ENCODE measurements at regions not wholly inside any gene's neighbourhood (a gene's known extent, or its start where the extent isn't known, plus 50 kb on each side); places are given as distances from the start of the nearest gene placed in this dataset.
"Not testable (repeated sequence)": the region's sequence is repeated elsewhere in the genome, so short reads cannot be mapped to it uniquely, and the experiment has no call there.

DNA sequence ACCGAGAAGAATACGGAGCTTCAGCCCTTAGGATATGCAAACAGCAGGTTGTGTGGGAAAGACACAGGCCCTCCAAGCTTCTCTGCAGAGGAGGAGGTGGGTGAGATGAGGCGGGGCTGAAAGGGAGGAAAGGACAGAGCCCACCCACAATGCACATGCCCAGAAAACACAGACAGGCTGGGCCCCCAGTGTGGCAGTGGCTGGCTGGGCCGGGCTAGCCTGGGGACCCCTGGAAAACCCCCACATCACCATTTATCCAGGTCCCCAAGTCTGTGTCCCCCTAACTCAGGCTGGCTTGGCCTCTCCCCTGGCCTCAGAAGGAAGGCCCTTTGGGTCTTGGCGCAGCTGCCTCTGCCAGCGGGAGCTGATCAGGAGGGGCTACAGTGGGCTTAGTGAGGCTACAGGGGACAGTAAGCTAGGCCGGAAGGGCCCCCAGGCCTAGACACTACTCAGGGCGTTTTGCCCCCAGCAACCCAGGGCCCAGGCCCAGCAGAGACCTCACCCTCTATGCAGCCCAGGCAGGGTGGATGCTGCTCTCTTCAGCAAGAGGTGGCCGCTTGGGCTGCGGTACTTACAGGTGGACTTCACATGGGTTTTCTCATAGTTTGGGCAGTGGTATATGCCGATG is 119.5 kb downstream of the TUBA3C start:
- no peak for DNase-seq (ENCODE audit: low read depth)

DNA sequence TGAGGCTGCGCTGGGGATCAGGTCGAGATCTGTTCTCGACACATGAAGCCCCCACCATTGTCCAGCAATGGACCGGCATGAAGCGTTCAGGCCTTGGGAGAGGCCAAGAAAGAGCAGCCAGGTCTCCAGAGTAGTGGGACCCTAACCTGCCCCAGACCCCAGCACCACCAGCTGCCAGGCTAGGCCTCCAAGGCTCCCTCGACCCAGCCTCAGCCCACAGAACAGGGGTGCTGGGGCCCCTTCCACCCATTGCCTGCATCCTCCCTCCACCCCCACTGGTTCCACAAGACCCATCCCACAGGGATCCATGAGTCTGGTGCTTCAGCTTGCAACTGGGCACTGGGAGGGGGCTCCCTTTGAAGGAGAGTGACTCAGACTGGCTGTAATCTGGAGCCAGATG is 120.3 kb downstream of the TUBA3C start:
- DNase-seq (ENCODE audit: low read depth), result no peak

DNA sequence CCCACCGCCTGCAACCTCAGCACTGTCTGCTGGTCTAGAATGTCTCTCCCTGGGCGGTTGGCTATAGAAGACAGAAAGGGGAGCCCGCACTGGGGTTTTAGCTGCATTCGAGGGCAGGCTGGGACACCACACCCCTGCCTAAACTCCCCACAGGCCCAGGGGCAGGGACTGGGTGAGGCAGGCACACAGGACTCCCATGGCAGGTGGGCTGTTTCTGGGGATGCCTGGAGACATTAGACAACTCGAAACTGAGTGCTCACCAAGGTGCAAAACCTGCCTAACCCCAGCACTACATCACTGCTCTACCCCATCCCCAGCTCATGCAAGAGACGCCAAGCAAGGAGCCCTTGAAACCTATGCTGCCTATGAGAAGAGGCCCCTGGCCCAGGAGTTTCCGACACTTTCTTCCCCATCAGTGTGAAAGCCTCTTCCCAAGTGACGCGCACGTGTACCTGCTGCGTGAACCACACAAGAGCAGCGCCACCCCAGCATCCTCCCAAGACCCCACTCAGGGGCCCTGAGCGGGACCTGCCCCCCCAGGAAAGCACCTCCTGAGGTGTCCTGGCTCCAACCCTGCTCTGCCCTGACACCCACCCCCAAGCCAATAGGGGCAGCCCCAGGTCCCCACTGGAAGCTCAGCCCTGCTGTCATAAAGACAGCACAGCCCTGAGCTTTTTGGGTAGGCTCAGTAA is 121.2 kb downstream of the TUBA3C start:
- DNase-seq (ENCODE audit: low read depth), result no peak

DNA sequence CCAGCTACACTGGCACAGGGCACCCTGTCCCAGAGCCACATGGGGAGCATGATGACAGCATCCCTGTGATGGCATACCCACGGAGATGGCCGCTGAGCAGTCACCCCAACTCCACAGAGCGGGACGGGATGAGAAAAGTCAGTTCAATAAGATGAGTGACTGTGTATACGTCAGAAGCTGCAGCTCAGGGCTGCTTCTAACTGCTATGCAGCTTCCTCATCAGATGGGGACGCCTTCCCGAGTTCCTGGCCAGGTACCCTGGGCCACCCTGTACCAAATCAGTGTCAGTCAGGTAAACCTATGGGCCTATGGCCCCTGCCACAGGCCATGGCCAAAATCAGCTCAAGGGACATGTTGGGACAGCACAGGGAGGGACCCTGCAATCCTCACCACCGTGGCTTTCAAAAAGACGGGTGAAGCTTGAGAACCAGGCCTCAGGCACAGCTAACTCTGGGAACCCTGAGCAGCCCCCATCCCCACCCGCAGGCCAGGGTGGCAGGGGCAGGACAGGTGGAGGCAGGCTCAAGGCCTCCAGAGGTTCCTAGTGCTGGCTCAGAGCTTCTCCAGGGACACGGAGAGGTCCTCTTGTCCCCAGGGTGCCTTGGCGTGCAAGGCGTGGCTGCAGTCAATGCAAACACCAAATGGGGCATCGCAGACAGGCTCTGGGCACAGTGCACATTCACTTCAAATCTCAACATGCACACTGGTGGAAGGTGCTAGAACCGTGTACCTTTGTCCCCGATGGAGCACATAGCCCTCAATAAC is 122.4 kb downstream of the TUBA3C start:
- DNase-seq (ENCODE audit: low read depth), result no peak

DNA sequence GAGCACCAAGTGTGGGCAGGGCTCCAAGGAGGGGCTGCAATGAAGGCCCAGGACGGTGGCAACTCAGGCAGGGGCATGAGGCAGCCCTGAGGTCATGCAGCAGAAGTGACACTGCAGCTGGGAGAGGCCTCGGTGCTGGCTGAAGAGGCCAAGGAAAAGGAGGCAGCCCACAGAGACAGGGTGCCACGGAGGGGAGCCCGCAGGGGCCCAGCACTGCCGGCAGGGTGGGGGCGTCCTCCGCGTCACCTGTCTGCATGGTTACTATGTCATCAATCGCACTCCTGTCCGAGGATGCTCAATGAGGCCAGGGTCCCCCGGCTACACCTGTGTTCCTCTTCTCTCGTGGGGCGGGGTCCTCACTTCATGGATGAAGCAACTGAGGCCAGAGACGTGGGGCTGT is 123.1 kb downstream of the TUBA3C start:
- no peak for DNase-seq (ENCODE audit: low read depth)

DNA sequence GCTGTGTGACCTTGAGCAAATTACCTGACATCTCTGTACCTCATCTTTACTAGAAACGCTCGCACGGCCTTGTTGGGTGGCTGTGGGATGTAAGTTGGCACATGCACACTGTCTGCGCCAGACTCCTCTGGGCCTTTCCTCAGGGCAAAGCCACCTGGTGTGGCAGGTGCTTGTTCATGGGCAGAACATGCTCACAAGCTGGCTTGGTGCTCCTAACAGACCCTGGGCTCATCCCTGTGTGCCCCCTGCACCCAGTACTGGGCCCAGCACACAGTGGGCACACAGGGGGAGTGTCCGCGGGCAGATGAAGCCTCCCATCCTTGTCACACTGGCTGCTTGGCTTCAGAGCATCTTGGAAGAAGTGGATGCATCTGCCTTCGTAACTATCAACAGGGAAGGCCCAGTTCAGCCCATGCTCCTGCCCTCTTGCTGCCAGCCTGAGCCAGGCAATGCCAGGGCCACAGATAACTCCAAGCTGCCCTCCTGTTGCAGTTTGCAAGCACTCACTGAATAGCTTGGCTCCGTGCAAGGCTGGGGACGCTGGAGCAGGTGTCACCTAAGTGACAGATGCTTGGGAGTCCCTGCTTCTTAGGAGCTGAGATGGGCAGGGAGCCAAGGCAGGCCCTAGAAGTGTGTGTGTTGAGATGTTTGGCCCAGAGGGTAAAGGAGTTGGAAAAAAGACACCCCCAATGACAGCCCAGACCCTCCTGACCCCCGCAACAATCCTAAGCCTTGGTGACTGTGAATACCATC is 123.9 kb downstream of the TUBA3C start:
- no peak for DNase-seq (ENCODE audit: low read depth)

DNA sequence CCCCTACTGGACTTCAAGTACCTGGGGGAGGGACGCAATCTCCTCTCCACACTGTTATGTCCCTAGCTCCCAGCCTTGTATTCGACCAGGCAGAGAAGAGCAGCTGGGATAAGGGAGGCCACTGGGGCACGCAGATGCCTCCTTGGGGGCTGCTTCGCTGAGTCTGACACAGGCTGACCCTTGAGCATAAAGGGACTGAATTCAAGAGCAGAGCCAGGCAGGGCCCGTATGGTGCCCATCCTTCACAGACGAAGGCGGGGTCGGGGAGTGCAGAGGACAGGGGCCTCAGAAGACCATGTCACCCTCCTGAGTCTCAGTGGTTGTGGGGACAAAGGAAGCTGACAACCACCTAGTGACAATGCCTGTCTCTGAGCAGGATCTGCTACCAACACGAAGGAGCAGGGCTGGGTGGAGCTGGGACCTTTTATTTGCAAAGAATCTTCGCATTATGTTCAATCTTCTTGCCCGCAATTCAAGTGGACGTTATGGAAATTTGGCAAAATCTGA is 124.6 kb downstream of the TUBA3C start:
- no peak for DNase-seq (ENCODE audit: low read depth)

DNA sequence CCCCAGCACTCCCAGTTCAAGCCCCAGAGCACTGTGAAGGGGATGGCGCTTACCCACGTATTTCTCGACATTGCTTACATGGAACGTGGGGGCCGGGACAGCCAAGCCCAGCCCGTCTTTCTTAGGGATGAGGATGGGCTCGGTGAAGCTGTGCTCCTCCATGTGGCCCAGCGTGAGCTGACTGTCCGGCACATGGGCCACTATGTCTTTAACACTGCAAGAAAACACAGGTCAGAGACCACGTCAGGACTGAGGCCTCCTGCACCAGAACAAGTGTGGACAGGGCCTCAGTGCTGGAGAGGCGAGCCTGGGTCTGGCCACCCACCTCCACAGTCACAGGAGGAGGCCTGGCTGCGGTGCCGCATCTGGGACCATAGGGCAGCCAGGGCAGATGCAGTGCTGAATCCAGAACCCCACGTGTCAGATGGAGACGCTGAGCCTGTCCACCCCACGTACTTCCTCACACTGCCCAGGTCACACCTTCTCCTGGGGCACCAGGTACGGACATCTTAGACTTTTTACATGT is 125.2 kb downstream of the TUBA3C start:
- no peak for DNase-seq (ENCODE audit: low read depth)

DNA sequence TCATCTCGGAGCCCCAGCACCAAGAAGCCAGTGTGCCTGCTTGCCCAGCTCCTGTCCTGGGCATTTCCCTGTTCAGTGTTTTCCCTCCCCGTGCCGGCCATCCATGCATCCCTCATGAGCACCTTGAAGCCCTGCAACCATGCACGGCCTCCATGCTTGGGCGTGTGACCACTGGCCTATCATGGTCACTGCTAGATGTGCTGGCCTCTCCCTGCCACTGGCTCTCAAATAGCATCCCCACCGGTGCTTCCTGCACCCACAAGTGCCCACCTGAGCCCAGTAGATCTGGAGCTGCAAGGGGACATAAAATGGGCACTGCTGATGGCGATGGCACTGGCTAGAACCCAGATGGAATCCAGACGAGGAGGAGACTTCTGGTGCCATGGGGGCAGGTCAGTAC is 126.0 kb downstream of the TUBA3C start:
- no peak for DNase-seq (ENCODE audit: low read depth)

DNA sequence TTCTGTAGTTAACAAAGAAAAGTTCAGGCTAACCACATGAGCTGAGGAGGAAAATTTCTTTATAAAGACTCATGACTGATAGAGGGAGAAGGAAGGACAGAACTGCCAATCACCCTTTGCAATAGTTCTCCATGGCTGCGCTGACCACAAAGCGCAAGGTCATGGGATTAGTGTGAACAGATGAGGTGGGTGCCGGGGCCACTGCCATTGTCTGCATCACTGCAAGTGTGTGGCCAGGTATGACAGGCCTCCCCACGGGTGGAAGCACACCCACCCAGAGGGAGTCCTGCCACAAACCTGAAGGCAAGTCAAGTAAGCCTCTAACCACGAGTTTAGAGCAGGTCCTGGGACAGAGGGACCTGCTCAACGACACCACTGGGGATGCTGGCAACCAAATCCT is 128.1 kb downstream of the TUBA3C start:
- DNase-seq (ENCODE audit: low read depth), result no peak

DNA sequence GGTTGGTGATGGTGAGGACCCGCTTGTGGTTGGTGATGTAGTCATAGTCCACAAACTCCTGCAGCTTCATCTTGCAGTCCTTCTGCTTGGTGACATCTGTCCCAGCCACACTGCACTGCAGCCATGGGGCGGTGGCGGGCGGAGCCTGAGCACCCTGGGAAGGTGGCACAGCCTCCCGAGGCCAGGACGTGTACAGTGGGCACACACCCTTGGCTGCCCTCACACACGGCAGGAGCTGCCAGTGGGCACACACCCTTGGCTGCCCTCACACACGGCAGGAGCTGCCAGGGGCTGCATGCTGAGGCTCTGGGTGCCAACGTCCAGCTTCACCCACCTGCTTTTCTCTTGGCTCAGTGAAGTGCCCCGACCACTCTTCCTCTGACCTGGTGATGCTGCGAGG is 128.7 kb downstream of the TUBA3C start:
- no peak for DNase-seq (ENCODE audit: low read depth)

DNA sequence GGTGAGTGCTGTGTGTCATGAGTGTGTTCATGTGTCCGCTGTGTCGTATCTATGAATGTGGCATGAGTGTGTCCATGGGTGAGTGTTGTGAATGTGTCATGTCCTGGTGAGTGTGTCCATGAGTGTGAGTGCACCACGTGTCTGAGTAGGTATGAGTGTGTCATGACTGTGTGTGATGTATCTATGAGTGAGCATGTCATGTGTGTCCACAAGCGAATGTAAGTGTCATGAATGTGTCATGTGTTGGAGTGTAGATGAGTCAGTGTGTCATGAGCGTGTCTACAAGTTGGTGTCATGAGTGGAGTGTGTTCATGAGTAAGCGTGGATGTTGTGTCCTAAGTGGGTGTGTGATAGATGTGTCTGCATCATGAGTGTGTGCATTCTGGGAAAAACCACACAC is 129.4 kb downstream of the TUBA3C start:
- DNase-seq (ENCODE audit: low read depth), result no peak

DNA sequence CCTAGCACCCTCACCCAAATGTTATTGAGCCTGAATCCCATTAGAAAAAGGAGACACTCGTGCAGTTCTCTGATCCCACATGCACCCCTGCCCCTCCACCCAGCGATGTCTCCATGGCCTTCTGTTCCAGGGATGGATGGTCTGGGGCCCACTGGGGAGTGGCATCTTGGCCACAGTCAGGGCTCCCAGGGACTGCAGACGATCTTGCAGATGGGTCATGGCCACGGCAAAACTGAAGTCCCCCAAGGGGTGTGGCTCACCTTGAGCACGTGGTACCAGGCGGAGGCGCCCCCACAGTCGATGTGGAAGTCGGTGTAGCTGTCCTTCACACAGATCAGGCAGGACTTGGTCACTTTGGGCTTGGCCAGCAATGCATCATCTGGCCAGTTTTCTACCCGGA is 130.7 kb downstream of the TUBA3C start:
- DNase-seq (ENCODE audit: low read depth), result no peak

DNA sequence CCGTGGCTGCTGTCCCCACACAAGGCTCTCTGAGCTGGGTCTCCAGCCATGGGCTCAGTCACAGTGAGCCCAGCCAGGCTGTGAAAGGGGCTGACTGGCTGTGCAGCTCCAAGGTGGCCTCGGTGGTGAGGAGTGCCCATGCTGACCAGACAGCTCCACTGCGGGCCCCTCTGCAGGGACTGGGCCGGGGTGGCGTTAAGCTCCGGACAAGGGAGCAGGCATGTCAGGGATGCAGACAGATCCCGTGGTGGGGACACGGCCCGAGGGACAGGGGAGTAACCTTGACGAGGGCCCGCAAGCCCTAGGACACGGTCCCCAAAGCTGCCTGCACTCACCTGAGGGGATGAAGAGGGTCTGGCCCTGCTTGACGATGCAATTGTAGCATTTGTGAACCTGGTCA is 132.0 kb downstream of the TUBA3C start:
- not testable (repeated sequence) for DNase-seq (ENCODE audit: low read depth)

DNA sequence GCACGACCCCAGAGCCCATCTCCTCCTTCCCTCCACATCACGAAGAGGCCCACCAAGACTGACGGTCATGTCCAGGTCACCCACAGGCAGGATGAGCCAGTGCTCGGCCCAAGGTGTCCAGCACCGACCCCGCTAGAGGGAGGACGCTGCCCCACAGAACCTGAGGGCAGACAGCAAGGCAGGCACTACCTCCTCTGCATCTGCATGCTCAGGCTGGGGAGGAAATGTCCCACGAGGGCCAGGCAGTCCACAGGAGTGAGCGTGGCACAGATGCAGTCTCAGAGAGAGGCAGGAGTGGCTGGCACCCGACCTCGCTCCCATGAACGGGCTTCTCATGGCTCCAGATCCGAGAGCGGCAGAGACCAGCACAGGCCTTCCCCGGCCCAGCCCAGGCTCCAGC is 133.2 kb downstream of the TUBA3C start:
- no peak for DNase-seq (ENCODE audit: low read depth)

DNA sequence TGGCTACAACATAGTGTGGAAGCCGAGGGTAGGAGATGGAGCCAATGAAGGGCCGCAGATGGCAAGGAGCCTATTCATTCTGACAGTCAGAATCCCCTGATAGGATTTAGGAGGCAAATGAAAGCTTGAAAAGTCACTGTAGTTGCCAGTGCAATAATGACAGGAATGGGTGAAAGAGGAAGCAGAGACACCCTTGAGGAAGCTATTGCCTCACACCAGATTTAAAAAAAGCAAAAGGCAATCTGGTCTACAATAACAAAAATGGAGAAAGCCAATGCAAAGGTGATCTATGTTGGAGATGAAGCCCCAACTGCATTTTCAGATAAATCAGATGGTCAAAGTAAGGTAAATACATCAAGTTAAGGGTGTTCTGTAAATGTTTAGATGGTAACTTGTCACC is 158.5 kb downstream of the TUBA3C start:
- no peak for DNase-seq (ENCODE audit: low read depth)

DNA sequence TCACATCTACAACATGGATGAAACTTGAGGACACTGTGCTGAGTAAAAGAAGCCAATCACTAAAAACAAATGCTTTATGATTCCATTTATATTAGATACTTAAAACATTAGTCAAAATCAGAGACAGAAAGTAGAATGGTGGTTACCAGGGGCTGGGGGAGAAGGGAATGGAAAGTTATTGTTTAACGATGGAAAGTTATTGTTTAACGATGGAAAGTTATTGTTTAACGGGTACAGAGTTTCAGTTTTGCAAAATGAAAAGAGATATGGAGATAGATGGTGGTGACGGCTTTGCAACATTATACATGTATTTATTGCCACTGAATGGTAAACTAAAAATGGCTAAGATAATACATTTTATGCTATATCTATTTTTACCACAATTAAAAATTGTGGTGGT is 160.6 kb downstream of the TUBA3C start:
- DNase-seq (ENCODE audit: low read depth), result no peak

DNA sequence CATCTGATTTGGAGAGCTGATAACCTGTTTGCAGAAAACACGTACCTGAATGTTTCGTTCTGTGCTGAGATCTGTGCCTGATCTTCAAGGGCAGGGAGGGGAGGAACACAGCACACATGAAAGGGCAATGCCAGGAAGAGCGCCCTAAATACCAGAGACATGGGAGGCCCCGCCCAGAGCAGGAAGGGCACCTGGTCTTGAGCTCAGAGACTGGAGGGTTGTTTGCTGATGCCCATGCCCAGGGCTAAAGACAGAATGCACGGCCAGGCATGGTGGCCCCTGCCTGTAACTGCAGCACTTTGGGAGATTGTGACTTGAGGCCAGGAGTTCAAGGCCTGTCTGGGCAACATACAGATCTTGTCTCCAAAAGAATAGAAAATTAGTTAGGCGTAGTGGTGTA is 183.2 kb downstream of the TUBA3C start:
- DNase-seq (ENCODE audit: low read depth), result no peak

DNA sequence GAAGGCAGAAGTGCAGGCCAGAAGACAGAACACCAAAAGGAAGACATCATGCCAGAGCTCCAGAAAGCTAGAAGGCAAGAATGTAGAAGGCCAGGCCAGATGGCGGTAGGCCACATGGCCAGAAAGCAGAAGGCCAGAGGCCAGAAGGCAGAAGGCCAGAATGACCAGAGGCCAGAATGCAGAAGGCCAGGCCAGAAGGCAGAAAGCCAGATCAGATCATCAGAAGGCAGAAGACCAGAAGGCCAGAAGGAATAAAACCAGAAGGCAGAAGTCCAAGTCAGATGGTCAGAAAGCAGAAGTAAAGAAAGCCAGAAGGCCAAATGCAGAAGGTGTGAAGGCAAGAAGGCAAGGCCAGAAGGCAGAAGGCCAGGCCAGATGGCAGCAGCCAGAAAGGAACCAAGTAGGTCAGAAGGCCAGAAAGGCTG is 185.0 kb downstream of the TUBA3C start:
- DNase-seq (ENCODE audit: low read depth), result no peak

DNA sequence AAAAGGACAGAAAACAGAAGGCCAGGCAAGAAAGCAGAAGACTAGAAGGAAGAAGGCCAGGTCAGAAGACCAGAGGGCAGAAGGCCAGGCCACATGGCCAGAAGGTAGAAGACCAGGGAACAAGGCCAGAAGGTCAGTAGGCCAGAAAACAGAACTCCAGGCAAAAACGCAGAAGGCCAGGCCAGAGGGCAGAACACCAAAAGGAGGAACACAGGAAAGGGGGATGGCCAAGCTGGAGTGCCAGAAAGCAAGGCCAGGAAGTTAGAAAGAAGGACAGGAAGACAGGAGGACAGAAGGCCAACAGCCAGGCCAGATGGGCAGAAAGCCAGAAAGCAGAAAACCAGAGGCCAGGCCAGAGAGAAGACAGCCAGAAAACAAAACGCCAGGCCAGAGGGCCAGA is 185.4 kb downstream of the TUBA3C start:
- DNase-seq (ENCODE audit: low read depth), result no peak

DNA sequence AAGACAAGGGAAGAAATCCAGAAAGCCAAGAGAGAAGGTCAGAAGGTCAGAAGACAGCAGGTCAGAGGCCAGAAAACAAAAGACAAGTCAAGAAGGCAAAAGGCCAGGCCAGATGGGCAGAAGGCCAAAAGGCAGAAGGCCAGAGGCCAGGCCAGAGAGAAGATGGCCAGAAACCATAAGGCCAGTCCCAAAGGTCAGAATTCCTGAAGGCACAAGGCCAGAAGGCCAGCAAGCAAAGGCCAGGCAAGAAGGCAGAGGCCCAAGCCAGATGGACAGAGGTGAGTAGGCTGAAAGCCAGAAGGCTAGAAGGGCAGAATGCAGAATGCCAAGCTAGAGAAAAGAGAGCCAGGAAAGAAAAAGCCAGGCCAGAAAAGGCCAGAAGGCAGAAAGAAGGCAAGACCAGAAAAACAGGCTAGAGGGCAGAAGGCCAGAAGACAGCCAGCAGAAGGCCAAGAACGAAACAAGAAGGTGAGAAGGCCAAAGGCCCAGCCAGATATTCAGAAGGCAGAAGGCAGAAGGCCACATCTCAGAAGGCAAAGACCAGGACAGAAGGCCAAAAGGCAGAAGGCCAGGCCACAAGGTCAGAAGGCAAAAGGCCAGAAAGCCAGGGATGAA is 186.3 kb downstream of the TUBA3C start:
- no peak for DNase-seq (ENCODE audit: low read depth)

Data from LHCN-M2 (cell line).